ENCODE measurements at regions not wholly inside any gene's neighbourhood (a gene's known extent, or its start where the extent isn't known, plus 50 kb on each side); places are given as distances from the start of the nearest gene placed in this dataset.

DNA sequence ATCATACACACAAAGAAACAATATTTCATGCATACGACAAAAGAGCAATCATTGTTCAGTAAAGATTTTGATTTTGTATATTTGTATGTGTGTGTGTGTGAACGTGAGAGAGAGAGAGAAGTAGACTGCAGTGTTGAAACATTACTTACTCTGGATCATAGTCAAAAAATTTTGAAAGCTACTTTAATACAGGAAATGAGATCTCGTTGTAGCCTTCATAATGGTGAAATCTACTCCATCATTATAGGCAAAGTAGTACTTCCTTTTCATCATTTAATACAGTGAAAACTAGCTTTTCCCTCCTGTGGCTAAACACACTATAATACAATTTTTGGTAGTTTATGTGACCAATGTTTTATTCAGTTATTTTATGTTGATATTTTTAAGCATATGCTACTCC, 1427.7 kb upstream of the C9orf72 start:
- TF ChIP-seq, protein P1, sequence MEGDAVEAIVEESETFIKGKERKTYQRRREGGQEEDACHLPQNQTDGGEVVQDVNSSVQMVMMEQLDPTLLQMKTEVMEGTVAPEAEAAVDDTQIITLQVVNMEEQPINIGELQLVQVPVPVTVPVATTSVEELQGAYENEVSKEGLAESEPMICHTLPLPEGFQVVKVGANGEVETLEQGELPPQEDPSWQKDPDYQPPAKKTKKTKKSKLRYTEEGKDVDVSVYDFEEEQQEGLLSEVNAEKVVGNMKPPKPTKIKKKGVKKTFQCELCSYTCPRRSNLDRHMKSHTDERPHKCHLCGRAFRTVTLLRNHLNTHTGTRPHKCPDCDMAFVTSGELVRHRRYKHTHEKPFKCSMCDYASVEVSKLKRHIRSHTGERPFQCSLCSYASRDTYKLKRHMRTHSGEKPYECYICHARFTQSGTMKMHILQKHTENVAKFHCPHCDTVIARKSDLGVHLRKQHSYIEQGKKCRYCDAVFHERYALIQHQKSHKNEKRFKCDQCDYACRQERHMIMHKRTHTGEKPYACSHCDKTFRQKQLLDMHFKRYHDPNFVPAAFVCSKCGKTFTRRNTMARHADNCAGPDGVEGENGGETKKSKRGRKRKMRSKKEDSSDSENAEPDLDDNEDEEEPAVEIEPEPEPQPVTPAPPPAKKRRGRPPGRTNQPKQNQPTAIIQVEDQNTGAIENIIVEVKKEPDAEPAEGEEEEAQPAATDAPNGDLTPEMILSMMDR (conservative IDR thresholded peaks at IDR 0.05; ENCODE audit: low read length) = no peak
- no peak for TF ChIP-seq EZH2phosphoT487 (IDR thresholded peaks at IDR 0.05; ENCODE audit: borderline replicate concordance)

Measured in Loucy (cell line).